ENCODE measurements at regions not wholly inside any gene's neighbourhood (a gene's known extent, or its start where the extent isn't known, plus 50 kb on each side); places are given as distances from the start of the nearest gene placed in this dataset.

DNA sequence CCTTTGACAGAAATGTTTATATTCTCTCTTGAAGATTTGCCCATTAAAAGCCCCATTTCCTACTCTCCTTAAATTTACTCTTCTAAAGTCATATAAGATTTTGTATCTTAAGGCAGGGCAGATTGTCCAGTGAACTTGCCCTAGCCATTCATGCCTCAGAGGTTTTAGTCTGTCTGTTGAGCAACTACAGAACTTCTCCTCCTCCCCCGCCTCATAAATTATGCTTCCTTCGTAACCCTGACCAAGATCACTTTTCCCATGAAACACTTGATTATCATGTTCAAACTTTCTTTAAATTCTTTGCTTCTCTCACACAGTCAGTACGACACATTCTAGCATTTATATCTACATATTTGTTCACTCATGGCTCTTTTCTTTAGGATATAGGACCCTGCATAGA, 621.3 kb downstream of the ANKRD7 start:
- intact Hi-C loops (cut with DNase I): no loop called here
- Histone ChIP-seq H3K36me3 (no peaks in the 10 kb centered on the region), H3K9me3 (peaks cover 0 to 18% (median 0%) of the 10 kb centered on the region in 11 donors), H3K4me3 (no peak overlapping the region), H3K27ac (no peak overlapping the region), H3K27me3 (no peaks in the 10 kb centered on the region), H3K4me1 (no peaks in the 10 kb centered on the region)
- no peak for DNase-seq
- WGBS, 2 donors: 89 to 91% methylated on average over 3 of the region's 3 CpGs
- TF ChIP-seq, protein P1, sequence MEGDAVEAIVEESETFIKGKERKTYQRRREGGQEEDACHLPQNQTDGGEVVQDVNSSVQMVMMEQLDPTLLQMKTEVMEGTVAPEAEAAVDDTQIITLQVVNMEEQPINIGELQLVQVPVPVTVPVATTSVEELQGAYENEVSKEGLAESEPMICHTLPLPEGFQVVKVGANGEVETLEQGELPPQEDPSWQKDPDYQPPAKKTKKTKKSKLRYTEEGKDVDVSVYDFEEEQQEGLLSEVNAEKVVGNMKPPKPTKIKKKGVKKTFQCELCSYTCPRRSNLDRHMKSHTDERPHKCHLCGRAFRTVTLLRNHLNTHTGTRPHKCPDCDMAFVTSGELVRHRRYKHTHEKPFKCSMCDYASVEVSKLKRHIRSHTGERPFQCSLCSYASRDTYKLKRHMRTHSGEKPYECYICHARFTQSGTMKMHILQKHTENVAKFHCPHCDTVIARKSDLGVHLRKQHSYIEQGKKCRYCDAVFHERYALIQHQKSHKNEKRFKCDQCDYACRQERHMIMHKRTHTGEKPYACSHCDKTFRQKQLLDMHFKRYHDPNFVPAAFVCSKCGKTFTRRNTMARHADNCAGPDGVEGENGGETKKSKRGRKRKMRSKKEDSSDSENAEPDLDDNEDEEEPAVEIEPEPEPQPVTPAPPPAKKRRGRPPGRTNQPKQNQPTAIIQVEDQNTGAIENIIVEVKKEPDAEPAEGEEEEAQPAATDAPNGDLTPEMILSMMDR (IDR thresholded peaks at IDR 0.05): no peak
- no peak for ATAC-seq

DNA sequence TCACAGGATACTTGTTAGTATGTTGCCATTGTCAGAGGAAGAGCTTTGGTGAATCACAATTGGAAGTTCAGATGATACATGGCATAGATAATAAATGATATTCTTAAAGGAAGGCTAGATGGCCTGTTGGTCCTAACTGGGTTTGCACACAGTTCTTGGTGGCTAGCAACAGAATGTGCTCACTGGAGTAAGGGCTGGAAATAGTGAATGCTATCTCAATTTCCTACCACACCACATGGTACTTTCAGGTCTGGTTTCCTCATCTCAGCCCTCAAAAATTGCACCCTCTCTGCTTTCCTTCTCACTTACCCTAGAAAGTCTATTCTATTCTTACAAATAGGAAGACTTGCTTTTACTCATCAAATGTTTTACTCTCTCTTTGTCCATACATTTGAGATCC, 622.5 kb downstream of the ANKRD7 start:
- peaks cover 0 to 16% (median 0%) of the 10 kb centered on the region in 11 donors for H3K9me3 ChIP-seq
- TF ChIP-seq, protein P1 (IDR thresholded peaks at IDR 0.05): no peak
- DNase-seq (no peak), ATAC-seq (no peak)
- intact Hi-C loops (cut with DNase I): no loop called here
- no peak overlapping the region for H3K27ac ChIP-seq
- H3K4me1 ChIP-seq: no peaks in the 10 kb centered on the region
- H3K4me3 ChIP-seq: no peak overlapping the region
- no peaks in the 10 kb centered on the region for H3K27me3 ChIP-seq
- H3K36me3 ChIP-seq: no peaks in the 10 kb centered on the region

DNA sequence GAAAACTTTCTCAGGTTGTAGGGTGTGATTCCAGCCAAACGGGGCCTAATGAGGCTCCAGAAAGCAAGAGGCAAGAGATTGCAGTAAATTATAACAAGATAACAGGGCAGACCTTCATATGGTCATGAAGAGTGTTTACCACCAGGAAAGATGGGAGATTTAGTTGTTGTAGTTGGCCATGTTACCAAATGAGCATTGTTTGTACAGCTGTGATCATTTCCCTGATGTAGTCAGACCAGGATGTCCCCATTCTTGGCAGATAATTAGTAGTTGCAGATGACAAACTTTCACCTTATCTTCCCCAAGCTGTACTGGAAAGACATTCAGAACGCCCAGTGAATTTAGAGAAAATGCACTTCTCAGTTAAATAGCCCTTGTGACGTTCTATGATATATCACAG, 630.8 kb downstream of the ANKRD7 start:
- no peak overlapping the region for H3K4me3 ChIP-seq
- H3K27me3 ChIP-seq: no peaks in the 10 kb centered on the region
- intact Hi-C loops (cut with DNase I): no loop called here
- no peak overlapping the region for H3K27ac ChIP-seq
- ATAC-seq: peak in 3 of 8 donors; percentile 28 to 37 (median 34)
- TF ChIP-seq, protein P1 (IDR thresholded peaks at IDR 0.05): no peak
- peaks cover 0 to 9% (median 0%) of the 10 kb centered on the region in 11 donors for H3K9me3 ChIP-seq
- no peak for DNase-seq
- 29 to 31% methylated on average over 3 of the region's 3 CpGs for WGBS, 2 donors
- H3K36me3 ChIP-seq: no peaks in the 10 kb centered on the region
- no peaks in the 10 kb centered on the region for H3K4me1 ChIP-seq

DNA sequence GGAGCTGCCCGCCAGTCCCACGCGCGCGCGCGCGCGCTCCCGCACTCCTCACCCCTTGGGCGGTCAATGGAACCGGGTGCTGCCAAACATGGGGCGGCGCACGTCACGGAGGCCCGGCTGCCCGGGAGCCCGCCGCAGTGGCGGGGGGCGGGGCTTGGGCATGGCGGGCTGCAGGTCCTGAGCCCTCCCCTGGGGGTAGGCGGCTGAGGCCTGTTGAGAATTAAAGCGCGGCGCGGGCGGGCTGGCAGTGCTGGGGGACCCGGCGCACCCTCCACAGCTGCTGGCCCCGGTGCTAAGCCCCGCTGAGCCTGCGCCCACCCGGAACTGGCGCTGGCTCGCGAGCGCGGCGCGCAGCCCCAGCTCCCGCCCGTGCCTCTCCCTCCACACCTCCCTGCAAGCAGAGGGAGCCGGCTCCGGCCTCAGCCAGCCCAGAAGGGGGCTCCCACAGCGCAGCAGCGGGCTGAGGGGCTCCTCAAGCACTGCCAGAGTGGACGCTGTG, 634.2 kb downstream of the ANKRD7 start:
- DNase-seq: no peak
- no peak overlapping the region for H3K4me3 ChIP-seq

More for the DNA sequence above, 634.2 kb downstream of the ANKRD7 start:
- 87 to 95% methylated on average over 41 to 49 of the region's 49 CpGs for WGBS, 2 donors
- Histone ChIP-seq H3K36me3 (no peaks in the 10 kb centered on the region), H3K27me3 (no peaks in the 10 kb centered on the region), H3K4me1 (no peaks in the 10 kb centered on the region), H3K9me3 (peaks cover 0 to 4% (median 0%) of the 10 kb centered on the region in 11 donors), H3K27ac (no peak overlapping the region)
- ATAC-seq: no peak
- TF ChIP-seq, protein P1 (IDR thresholded peaks at IDR 0.05): no peak
- intact Hi-C loops (cut with DNase I): no loop called here

All from heart right ventricle (tissue), 16 donors.